ENCODE measurements at regions not wholly inside any gene's neighbourhood (a gene's known extent, or its start where the extent isn't known, plus 50 kb on each side); places are given as distances from the start of the nearest gene placed in this dataset.

DNA sequence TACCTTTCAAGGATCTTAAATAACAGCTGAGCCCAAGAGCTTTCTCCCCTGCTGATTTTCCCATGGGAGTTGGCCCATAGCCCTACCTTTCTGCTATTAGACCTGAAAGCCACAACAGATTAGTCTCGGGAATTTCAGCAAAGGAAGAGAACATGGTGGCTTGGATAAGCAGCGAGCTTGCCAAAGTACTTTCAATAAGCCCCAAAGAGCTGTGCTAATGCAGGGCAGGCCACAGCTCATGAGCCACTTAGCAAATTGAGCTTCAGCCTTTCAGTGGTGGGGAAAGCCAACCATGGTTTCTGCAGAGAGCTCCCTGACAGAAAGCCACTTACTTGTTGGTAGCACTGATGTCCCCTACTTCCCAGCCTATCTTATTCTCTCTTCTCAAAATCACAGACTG lies 217.8 kb upstream of the IRX5 start:
- Mint-ChIP-seq H3K9me3 (peaks cover 0 to 4% of the 10 kb centered on the region in 2 donors), H3K36me3 (no peaks in the 10 kb centered on the region), H3K27ac (no peak overlapping the region)
- DNase-seq (ENCODE audit: low spot score in 2 of 2): no peak
- ATAC-seq: no peak

DNA sequence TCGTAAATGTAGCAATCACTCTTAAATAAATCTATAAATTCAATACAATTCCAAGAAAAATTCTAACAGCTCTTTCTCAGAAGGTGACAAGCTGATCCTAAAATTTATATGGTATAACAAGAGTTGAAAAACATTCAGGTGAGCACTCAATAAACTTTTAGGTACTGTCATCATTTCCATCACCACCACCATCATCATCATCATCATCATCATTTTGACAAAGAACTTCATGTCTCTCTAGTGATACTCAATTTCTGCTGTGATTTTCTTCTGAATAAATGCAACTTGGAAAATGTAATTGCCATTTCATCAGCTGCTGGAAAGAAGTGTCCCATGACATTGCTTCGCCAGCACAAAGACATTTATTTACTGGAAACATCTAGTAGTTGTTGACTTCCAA lies 222.9 kb upstream of the IRX5 start:
- Mint-ChIP-seq H3K27ac (no peak overlapping the region), H3K9me3 (peaks cover 0 to 4% of the 10 kb centered on the region in 2 donors), H3K36me3 (no peaks in the 10 kb centered on the region)
- DNase-seq (ENCODE audit: low spot score in 2 of 2): no peak
- ATAC-seq: no peak

DNA sequence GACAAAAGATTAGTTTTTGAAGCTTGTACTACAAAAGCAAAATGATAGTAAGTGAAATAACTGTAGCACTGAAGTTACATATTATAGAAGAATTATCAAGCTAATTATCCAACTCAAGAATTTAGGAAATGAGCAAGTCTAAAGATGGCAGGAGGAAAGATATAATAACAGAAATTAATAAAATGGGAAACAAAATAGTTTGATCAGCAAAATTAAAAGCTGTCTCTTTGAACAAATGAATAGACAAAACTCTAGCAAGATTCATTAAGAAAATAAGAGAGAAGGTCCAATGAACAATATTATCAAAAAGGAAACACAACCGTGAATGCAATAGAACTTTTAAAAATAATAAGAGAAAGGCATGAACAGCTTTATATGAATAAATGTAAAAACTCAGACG lies 224.3 kb upstream of the IRX5 start:
- Mint-ChIP-seq H3K27ac (no peak overlapping the region), H3K9me3 (peaks cover 0 to 4% of the 10 kb centered on the region in 2 donors), H3K36me3 (no peaks in the 10 kb centered on the region)
- no peak for DNase-seq (ENCODE audit: low spot score in 2 of 2)
- no peak for ATAC-seq

DNA sequence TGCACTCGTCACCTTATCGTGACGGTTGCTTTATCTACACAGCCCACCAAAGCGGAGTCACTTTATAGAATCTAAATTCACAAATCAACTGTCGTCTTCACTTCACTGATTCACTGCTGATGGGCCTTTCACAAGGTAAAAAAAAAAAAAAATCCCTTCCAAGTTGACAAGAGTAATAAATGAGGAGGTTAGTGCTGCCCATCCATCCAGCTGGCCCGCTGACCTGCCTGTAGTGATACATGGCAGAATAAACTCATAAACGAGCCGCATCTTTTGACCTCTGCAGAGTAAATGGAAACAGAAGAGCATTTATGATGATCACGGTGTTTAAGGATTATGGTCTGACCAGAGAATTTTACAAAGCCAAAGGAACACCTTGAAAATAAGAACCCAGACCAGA lies 227.3 kb upstream of the IRX5 start:
- H3K27ac Mint-ChIP-seq: no peak overlapping the region
- ATAC-seq: no peak
- DNase-seq (ENCODE audit: low spot score in 2 of 2): no peak
- no peaks in the 10 kb centered on the region for H3K36me3 Mint-ChIP-seq
- peaks cover 0 to under 1% of the 10 kb centered on the region in 2 donors for H3K9me3 Mint-ChIP-seq

DNA sequence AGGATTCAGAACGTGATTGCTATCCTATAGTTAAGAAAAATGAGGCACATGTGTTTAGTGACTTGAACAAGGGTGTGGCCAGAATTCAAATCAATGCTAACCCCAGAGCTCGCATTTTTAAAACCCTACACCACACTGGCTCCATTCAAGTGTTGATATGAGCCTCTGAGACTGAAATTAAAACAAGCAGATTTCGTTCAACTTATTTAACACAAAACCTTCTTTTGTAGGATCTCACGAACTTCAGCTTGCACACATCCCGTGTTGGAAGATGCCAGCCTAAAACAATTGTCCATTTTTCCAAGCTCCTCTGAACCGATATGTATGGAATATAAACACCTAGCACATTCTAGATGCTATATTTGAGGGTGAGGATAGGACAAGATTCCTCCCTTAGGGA lies 231.0 kb upstream of the IRX5 start:
- DNase-seq (ENCODE audit: low spot score in 2 of 2) (no peak), ATAC-seq (no peak)
- H3K9me3 Mint-ChIP-seq: peaks cover 0 to 5% of the 10 kb centered on the region in 2 donors
- H3K27ac Mint-ChIP-seq: no peak overlapping the region
- no peaks in the 10 kb centered on the region for H3K36me3 Mint-ChIP-seq

DNA sequence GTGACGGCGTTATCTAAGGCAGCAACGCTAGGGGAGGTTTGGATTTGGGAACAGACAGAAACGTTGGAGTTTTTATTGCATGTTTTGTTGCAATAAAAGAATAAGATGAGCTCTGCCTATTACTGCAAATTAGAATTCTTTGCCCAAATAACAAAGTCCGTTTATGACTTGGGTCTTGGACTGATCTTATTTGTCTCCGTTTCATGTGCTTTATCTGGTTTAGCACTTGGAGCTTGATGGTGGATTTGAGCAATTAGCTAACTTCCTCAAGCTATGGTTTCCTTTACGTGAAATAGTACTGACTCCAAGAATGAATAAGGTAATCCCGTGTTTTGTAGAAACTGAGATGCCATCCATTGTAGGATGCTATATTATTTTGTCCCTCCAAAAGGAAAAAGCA lies 233.0 kb upstream of the IRX5 start:
- H3K9me3 Mint-ChIP-seq: peaks cover 0 to 5% of the 10 kb centered on the region in 2 donors
- ATAC-seq (no peak), DNase-seq (ENCODE audit: low spot score in 2 of 2) (no peak)
- no peaks in the 10 kb centered on the region for H3K36me3 Mint-ChIP-seq
- H3K27ac Mint-ChIP-seq: no peak overlapping the region

DNA sequence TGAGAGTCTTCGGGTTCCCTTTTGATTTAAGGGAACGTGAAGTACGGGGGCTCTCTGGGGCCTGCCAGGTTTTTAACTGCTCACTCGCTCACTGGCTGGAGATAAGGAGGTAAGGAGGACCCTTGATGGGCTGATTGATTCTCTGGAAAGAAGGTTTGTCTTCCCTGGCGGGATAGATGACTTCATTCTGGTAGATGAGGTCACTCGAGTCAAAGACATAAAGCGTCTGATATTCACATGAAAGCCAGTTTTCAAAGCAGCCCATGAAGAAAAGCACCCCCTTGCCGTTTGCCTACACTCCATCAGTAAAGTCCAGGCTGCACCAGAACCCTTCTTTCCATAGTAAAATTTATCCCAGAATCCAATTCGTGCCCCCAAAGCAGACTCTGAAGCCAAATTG lies 233.7 kb upstream of the IRX5 start:
- ATAC-seq (no peak), DNase-seq (ENCODE audit: low spot score in 2 of 2) (no peak)
- Mint-ChIP-seq H3K36me3 (no peaks in the 10 kb centered on the region), H3K9me3 (peaks cover 0 to 5% of the 10 kb centered on the region in 2 donors), H3K27ac (no peak overlapping the region)

DNA sequence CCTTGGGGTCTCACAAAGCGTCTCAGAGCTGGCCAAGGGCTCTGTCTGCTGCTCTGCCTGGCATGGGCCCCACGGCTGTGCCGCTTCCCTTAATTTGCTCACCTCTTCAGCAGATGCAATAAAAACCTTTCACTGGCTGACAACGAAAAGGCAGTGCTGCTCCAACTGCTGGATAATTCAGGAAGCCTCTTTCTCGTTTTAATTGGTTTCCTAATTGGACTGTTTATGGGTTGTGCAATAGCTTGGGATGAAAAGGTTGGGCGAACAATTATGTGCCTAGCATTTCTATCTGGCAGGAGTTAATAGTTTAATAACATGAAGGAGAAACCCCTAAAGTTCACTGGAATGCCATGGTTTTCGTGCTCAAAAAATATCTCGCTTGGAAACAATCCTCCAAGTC lies 234.1 kb upstream of the IRX5 start:
- no peak for ATAC-seq
- DNase-seq (ENCODE audit: low spot score in 2 of 2): no peak

DNA sequence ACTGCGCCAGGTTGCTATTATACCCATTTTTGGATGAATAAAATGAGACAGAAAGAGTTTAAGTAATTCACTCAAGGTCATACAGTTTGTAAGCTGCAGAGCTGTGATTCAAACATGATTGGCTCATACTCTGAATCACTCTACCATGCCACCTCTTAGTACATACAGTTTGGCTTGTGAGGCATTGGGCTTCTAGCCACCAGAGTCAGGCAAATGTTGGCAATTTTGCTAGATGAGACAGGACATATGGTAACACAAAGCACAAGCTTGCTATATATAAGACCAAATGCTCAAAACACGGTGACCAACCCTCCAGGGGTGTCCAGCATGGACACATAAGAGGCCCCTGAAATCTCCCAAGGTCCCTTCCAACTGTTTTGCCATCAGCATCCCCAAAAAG lies 236.0 kb upstream of the IRX5 start:
- ATAC-seq: no peak
- no peak overlapping the region for H3K27ac Mint-ChIP-seq
- no peaks in the 10 kb centered on the region for H3K36me3 Mint-ChIP-seq
- peaks cover 0 to 5% of the 10 kb centered on the region in 2 donors for H3K9me3 Mint-ChIP-seq
- no peak for DNase-seq (ENCODE audit: low spot score in 2 of 2)

More for the DNA sequence above, 234.1 kb upstream of the IRX5 start:
- Mint-ChIP-seq H3K9me3 (peaks cover 0 to 5% of the 10 kb centered on the region in 2 donors), H3K36me3 (no peaks in the 10 kb centered on the region), H3K27ac (no peak overlapping the region)

DNA sequence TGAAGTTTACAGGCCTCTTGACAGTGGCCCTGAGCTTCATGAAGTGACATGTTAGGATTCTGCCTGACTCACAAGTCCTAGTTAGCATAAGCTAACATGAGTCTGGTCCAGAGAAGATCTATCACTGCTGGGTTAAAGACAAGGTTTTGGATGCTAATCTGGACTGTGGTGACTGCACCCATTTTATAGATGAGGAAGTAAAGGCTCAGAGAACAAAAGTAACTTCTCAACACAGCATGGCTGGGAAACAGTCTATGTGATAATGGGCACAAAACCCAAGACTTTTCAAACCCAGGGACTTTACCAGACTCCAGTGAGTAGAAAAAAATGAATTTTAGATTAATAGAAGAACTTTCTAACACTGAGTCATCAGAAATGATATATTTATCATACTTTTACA lies 236.8 kb upstream of the IRX5 start:
- no peak overlapping the region for H3K27ac Mint-ChIP-seq
- DNase-seq (ENCODE audit: low spot score in 2 of 2) (no peak), ATAC-seq (no peak)
- peaks cover 0 to 5% of the 10 kb centered on the region in 2 donors for H3K9me3 Mint-ChIP-seq
- no peaks in the 10 kb centered on the region for H3K36me3 Mint-ChIP-seq

DNA sequence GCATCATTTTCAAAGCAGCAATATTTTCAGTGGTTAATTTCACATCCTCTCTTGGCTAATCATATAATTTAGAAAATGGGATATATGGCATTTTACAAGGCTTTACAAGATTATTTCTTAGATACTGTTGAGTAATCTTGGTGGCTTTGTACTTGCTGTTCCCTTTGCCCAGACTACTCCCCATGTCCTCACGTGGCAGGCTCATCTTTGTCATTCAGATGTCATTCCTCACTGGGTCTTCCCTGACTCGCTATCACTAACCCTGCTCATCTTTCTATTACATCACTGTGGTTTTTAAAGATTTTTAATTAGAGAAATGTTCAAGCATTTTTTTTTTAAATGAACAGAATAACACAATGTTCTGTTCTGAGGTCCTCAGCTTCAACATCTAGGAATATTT lies 240.0 kb upstream of the IRX5 start:
- Mint-ChIP-seq H3K9me3 (peaks cover 6 to 11% of the 10 kb centered on the region in 2 donors), H3K36me3 (no peaks in the 10 kb centered on the region), H3K27ac (no peak overlapping the region)
- no peak for ATAC-seq
- DNase-seq (ENCODE audit: low spot score in 2 of 2): no peak

DNA sequence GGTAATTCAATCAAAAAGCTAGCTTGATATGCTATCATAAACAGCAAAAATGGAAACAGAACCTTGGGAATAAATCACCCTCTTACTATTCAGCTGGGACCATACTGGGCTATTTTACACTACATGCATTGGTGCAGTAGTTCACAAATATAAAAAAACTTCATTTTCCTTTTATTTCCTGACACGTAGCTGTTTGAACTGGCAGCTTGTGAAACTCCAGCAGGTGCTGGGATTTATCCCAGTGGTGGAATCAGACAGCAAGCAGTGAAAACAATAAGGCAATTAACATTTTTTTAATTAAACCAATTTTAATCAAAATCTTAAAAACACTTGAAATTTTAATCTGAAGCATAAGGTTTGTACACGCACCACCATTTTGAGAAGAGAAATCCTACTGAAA lies 240.4 kb upstream of the IRX5 start:
- Mint-ChIP-seq H3K27ac (no peak overlapping the region), H3K36me3 (no peaks in the 10 kb centered on the region), H3K9me3 (peaks cover 6 to 10% of the 10 kb centered on the region in 2 donors)
- DNase-seq (ENCODE audit: low spot score in 2 of 2) (no peak), ATAC-seq (no peak)

DNA sequence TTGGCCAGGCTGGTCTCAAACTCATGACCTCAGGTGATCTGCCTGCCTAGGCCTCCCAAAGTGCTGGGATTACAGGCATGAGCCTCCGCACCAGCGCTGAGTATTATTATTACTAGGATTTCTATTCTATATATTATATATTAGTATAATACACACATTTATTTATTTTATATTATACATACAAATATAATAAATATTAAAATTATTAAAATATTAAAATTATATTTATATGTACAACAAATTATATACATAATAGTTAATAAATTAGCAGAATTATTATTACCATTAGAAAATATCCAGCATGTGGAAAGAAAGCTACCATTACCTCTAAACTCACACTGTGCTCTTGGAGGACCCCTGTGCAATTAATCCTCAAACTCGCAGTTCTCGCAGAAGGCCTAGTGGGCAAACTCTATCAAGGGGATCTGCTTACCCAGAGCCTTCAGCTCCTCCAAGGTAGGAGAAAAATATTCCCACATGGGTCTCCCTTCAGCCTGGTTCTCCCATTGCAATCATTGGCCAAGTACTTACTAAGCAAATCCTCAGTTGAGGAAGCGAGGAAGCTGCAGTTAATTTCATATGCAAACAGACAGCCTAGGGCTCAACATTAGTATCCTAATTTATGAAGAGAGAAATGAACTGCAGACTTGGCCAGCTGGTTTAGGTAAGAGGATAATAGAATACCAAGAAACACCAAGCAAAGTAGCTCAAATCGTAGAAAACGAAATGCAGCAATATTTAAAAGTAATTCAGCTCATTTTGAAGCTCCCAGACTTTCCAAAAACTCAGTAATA lies 241.4 kb upstream of the IRX5 start:
- ATAC-seq (no peak), DNase-seq (ENCODE audit: low spot score in 2 of 2) (no peak)
- Mint-ChIP-seq H3K9me3 (peaks cover 6 to 10% of the 10 kb centered on the region in 2 donors), H3K36me3 (no peaks in the 10 kb centered on the region), H3K27ac (no peak overlapping the region)

DNA sequence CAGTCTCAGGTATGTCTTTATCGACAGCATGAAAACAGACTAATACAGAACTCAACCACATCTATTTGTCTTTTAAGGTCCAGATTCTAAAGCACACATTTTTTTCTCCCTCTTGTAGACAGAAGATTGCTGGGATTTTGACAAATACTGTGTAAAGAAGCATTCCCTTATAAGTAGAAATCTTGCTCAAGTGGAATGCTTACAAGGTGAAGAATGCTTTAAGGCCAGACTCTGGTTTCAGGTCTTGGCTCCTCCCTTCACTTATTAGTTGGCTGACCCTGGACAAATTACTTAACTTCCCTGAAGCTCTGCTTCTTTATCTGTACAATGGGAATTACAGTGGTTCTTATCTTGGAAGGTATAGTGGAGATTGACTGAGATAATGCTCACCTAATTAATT lies 242.3 kb upstream of the IRX5 start:
- DNase-seq (ENCODE audit: low spot score in 2 of 2): no peak
- ATAC-seq: no peak
- Mint-ChIP-seq H3K36me3 (no peaks in the 10 kb centered on the region), H3K9me3 (peaks cover 6 to 10% of the 10 kb centered on the region in 2 donors), H3K27ac (no peak overlapping the region)

DNA sequence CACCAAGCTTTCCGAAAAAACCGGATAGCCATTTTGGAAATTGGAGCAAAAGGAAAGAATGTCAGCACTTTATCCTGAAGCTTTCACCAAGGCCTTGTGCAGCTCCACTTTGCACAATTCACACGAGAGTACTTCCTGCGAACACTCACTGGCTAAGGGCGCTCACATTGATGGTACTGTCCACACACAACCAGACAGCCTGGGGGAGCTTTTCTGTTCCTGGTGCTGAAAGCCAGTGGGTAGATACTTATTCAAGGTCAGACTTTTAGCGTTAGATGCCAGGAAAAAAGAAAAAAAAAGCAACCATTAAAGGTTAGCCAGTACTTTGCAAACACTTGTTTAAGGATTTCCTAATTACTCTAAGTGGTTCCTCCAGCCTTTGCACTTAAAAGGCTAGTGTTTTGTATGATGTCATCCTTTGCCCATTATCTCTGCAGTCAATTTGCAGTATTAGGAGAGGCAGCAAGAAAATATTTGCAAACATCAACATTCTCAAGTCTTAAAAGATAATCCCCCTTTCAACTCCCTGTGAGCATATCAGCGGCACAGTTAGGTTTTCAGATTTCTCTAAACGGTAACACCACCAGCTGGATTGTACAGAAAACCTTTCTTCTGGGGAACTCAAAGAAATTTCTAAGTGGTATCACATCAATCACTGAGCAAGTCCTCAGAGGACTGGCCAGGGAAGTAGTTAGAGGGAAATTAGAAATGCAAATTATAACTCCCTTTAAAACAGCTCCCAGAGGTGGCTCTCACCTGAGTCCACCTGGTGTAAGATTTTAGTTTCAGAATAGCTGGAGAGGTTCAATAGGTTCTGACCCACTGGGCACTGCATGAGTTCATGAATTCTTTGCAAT lies 243.4 kb upstream of the IRX5 start:
- Mint-ChIP-seq H3K9me3 (peaks cover 6 to 10% of the 10 kb centered on the region in 2 donors), H3K27ac (no peak overlapping the region), H3K36me3 (no peaks in the 10 kb centered on the region)
- DNase-seq (ENCODE audit: low spot score in 2 of 2): no peak
- no peak for ATAC-seq

DNA sequence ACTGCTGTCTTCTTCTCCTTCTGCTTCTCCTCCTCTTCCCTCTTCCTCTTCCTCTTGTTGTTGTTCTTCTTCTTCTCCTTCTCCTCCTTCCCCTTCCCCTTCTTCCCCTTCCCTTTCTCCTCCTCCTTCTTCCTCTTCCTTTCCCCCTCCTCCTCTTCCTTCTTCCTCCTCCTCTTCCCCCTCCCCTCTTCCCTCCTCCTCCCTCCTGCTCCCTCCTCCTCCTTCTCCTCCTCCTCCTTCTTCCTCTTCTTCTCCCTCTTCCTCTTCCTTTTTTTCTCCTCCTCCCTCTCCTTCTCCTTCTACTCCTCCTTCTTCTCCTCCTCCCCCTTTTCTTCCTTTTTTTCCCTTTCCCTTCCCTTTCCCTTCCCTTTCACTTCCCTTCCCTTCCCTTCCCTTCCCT lies 245.0 kb upstream of the IRX5 start:
- ATAC-seq: no peak

DNA sequence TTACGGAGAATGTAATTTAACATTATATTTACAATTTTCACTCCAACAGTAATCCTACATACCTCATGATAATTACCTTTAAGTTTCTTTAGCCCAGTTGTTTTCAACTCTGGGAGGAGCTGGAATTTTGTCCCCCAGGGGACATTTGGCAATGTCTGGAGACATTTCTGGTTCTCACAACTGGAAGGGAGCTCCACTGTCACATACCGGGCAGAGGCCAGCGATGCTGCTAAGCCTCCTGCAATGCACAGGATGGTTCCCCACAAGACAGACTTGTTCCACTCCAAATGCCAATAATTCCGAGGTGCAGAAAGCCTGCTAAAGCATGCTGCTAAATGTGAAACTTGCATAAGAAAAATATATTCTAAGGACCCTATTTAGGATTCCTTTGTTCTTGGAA lies 251.1 kb upstream of the IRX5 start:
- no peak overlapping the region for H3K27ac Mint-ChIP-seq
- ATAC-seq (no peak), DNase-seq (ENCODE audit: low spot score in 2 of 2) (no peak)
- no peaks in the 10 kb centered on the region for H3K36me3 Mint-ChIP-seq
- H3K9me3 Mint-ChIP-seq: peaks cover 0 to 4% of the 10 kb centered on the region in 2 donors

More for the DNA sequence above, 245.0 kb upstream of the IRX5 start:
- H3K27ac Mint-ChIP-seq: no peak overlapping the region
- H3K36me3 Mint-ChIP-seq: no peaks in the 10 kb centered on the region
- DNase-seq (ENCODE audit: low spot score in 2 of 2): no peak
- peaks cover 6 to 10% of the 10 kb centered on the region in 2 donors for H3K9me3 Mint-ChIP-seq

All from activated naive CD4-positive, alpha-beta T cell treated with anti-CD3 and anti-CD28 coated beads, Interleukin-2, amount 50 U/mL, for 72 hours (primary cell).